NAMALWA (cell line): ENCODE measurements at regions not wholly inside any gene's neighbourhood (a gene's known extent, or its start where the extent isn't known, plus 50 kb on each side); places are given as distances from the start of the nearest gene placed in this dataset.
"Not testable (repeated sequence)": the region's sequence is repeated elsewhere in the genome, so short reads cannot be mapped to it uniquely, and the experiment has no call there.

ENCODE experiments used
- DNase-seq: peaks from one replicate; pipeline ENCODE4 v3.0.0-alpha.2; 2015; ENCODE audit warnings: low spot score

DNA sequence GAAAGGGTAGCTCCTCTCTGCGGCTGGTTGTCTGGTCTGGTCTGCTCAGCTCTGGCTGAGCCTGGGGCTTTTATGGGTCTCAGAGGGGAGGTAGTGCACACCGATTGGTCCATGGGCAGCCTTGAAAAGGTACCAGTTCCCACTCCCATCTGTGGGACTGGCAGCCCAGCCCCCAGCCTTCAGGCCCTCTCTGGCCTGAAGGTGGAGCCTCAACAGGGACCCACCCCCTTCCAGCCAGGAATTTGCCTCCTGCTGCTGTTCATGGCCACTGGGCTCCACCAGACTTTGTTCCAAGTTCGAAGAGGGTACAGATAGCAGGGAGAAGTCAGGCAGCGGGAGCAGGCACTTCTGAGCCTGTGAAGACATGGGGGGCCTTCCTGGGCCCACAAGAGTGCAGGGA lies 165.3 kb upstream of the SLC27A6 start:
- DNase-seq: no peak

GRCh38 chr5:128800377-128800776 lies 164.9 kb upstream of the SLC27A6 start:
- DNase-seq: no peak

GRCh38 chr5:128813317-128814070 lies 151.8 kb upstream of the SLC27A6 start:
- no peak for DNase-seq

DNA sequence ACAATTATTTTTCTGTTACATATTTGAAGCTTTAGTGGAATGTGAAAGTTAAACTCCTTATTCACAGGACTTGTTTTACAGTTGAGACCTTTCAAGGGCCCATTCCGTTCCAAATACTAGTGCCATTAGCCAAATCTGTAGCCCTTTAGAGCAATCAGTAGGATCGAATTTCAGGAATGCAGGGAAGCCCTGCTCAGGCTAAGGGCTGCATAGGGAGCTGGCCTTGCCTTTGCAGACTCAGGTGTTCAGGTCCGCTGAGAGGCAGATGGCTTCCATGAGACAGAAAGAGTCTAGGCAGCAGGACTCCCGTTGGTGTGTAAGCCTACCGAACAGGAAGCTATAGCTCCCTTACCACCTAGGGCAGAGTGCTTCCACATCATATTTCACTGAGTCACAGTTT lies 150.1 kb upstream of the SLC27A6 start:
- no peak for DNase-seq

DNA sequence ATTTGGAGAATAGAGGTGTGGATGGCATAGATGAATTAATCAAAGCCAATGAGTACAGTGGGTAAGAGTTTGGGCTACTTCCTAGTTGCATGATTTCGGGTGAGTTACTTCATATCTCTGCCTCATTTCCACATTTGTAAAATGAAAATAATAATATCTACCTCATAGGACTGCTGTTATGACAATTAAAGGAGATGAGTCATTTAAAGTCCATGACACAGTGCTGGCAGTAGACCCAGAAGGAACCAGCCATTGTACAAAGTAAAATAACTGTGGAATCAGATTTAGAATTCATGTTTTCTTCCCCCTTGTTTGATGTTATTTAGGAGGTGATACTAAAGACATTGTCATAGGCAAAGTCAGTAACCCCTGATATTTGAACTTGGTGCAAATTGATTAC lies 139.5 kb upstream of the SLC27A6 start:
- no peak for DNase-seq

GRCh38 chr5:128826275-128826674 lies 139.0 kb upstream of the SLC27A6 start:
- no peak for DNase-seq

- no peak for DNase-seq
Observed at GRCh38 chr5:128836571-128836970, 128.7 kb upstream of the SLC27A6 start.

DNA sequence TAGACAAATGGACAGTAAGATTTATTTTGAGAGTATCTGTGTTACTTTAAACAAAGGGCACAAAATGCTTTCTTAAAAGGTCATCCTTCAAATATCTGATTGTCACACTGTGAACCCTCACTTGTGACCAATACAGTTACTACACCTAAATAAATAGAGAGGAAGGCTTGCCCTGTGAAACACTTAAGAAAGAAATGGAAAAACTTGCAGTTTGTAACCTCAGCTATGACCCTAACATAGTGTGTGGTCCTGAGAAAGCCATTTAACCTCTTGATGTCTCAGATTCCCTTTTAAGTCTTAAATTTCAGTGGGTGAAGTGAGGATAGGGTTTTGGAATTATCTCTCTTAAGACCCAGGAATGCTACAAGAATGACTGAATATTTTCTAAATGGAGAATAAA lies 126.7 kb upstream of the SLC27A6 start:
- DNase-seq: no peak

GRCh38 chr5:128842241-128842640 lies 123.0 kb upstream of the SLC27A6 start:
- no peak for DNase-seq

DNA sequence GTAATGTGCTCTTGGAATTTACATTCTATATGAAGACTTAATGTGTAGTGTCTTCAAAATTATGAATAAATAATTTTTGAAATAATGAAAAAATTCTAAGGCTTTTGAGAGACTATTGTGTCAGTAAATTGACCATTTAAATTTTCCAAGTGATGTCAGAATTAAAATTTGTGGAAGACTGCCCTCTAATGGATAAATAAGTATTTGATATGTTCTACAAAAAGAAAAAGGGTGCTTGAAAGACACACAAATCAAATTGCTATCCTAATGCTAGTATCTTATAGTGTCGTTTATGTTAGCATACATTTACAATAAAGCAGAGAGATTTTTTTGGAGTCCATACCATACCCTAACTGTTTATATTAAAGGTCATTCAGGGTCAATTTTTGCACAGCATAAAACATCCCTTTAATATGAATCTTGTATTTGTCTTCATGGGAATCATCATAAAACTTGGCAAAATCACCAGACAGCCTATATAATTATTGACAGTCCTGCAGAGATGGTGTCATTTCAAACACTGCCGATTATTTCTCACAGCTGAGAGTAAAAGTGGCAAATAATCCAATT lies 120.8 kb upstream of the SLC27A6 start:
- DNase-seq: peak; percentile 28

DNA sequence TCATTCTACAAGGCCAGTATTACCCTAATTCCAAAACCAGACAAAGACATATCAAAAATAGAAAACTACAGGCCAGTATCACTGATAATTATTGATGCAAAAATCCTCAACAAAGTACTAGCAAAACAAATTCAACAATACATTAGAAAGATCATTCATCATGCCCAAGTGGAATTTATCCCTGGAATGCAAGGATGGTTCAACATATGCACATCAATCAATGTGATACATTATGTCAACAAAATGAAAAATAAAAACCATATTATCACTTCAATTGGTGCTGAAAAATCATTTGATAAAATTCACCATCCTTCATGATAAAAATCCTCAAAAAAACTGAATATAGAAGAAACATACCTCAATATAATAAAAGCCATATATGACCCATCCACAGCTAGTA lies 115.2 kb upstream of the SLC27A6 start:
- no peak for DNase-seq

DNA sequence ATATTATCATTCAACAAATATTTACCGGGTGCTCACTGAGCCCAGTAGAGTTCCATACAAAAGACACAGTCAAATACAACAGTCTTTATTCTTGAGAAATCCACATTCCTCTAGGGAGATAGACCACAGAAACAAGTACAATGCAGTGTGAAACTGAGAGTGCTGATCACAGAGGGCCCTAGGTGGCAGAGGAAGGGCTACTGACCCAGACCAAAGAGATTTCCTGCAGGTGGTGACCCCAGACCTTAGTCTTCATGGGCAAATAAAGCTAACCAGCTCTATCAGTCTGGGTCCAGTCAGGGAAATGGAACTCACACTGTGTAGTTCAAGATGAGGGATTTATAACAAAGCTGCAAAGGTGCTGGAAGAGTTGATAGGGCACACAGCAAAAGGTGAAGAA lies 110.4 kb upstream of the SLC27A6 start:
- DNase-seq: no peak

GRCh38 chr5:128857076-128857677 lies 108.1 kb upstream of the SLC27A6 start:
- no peak for DNase-seq

GRCh38 chr5:128858995-128859394 lies 106.3 kb upstream of the SLC27A6 start:
- no peak for DNase-seq

DNA sequence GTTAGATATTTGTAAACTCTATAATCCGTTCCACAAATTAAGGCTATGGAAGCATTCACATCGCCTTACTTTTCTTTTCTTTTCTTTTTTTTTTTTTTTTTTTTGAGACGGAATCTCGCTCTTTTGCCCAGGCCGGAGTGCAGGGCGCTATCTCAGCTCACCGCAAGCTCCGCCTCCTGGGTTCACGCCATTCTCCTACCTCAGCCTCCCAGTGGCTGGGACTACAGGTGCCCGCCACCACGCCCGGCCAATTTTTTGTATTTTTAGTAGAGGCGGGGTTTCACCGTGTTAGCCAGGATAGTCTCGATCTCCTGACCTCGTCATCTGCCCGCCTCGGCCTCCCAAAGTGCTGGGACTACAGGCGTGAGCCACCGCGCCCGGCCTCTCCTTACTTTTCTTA lies 104.1 kb upstream of the SLC27A6 start:
- not testable (repeated sequence) for DNase-seq

GRCh38 chr5:128869970-128870369 lies 95.3 kb upstream of the SLC27A6 start:
- no peak for DNase-seq

DNA sequence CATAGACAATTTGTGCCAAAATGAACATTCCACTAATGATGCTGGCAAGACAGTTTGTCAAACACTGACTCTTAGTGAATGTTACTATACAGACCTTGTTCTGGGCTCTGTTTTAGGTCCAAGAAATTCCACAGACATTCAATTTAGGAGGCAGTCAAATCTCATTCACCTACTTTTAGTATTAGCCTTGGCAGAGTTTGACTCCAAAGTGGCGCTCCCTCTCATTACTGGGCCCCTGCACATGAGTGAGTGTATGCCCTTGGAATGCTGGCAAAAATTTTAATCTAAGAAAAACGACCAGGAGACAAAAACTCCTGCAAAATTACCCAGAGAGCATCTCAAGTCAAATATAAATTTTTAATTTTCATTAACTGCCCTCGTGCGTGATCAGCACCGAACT lies 94.9 kb upstream of the SLC27A6 start:
- DNase-seq: no peak

DNA sequence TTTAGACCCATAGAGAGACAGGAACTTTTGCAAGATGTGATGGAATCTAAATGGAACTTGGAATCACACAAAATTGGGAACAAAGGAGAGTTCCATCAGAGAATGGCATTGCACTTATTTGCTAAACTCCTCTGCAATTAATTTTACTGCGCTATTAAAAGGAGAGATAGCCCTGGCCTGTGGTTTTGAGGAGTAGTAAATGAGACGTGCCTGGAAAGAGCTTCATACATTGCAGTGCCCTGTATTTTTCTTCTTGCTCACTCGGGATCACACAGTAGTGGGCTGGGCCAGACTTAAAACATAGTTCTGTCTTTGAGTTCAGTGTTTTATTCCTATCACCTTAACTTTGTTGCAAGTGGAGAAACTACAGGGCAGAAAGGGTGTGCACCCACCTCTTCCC lies 94.4 kb upstream of the SLC27A6 start:
- no peak for DNase-seq

DNA sequence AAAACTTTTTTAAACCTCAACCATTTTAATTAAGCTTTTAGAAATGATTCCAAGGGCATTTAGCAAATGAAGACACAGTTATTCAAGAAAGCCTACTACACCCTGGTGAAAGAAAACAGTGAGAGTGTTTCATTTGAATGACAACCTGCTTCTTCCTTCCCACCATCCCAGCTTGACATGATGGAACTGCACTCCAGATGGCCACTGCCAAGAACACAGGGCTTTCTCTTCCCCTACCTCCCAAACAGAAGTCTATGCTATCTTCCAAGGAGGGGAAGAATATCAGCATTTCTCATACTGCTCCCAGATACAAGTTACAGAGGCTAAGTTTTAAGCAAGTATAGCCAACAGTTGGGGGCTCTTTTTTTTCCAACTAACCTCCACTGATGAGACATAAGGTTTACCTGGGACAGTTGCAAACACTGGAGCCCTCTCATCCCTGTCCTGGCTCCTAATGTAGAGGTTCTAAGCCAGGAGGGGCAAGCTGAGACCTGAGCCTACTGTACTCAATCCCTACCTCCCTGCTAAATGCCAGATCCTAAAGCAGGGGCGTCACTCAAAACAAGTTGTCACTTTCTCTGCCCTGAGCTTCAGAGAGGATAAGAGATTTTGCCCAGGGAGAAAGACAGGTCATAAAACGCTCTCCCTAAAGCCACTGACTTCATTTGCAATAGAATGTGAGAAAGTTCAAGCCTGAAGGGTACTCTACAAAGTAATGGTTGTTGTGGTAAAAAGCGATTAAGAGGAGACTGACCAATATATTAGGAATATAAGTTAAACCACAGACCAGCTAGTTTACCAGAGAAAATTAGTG lies 88.5 kb upstream of the SLC27A6 start:
- no peak for DNase-seq

- DNase-seq: no peak
Observed at GRCh38 chr5:128877476-128877875, 87.8 kb upstream of the SLC27A6 start.

DNA sequence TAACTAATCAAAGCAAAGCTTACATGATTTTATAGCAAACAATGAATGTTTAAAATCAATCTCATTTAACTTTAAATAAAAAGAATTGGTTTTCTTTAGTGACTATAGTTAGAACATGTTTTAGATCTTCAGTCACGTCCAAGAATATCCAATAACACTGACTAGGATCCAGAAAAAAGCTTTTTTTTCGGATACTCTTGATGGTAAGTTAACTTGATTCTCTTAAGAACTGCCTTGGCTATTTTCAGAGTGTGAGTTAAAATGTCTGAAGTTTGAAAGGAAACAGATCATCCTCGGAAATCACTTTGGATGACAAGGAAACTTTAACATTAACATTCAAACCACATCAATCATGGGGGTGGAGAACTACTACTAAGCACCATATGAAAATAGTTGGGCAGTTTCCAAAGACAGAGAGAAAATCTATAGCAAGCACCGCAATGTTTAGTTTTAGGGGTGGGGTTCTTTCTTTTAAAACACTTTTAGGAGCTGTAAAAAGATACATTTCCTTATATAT lies 83.7 kb upstream of the SLC27A6 start:
- no peak for DNase-seq

DNA sequence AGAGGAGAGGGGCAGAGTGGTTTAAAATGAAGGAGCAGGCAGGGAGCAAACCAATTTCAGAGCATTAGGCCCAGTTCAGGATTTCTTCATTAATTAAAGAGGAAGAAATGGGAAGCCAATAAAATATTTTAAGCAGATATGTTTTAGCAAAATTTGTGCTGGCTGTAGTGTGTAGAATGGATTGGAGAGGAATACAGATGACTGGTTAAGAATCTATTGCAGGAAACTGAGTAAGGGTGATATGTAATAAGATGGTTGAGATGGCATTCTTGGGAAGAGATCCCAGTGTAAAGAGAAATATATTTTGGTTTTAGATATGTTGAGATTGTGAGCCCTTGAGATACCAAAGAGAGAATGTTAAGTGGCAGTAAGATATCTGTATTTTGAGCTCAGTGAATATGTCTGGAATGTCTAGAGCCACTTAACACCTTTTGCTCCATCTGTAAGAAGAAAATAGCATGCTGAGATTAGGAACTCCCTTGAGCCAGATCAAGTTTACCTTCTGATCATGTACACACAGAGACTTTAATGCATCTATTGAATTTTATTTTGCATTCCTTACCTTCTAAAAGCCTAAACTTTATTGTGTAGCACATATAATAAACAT lies 79.5 kb upstream of the SLC27A6 start:
- no peak for DNase-seq
